OCI-LY3 (cell line): ENCODE measurements at regions not wholly inside any gene's neighbourhood (a gene's known extent, or its start where the extent isn't known, plus 50 kb on each side); places are given as distances from the start of the nearest gene placed in this dataset.
"Not testable (repeated sequence)": the region's sequence is repeated elsewhere in the genome, so short reads cannot be mapped to it uniquely, and the experiment has no call there.

Experiments used
- H2AFZ ChIP-seq: fragments of 200-600, 300-600 bp; shearing (Covaris generic); 2 replicates; pipeline ENCODE4 v1.6.0; 2014; ENCODE audit warnings: antibody characterized with exemption, low read depth, low read length
- H3K27ac ChIP-seq: fragments of 200-600, 300-600 bp; sonication (generic); 2 replicates; pipeline ENCODE4 v1.5.1; 2014; ENCODE audit warnings: mild to moderate bottlenecking, low read length, moderate library complexity, mixed read lengths
- H3K27me3 ChIP-seq: fragments of 200-600, 300-600 bp; sonication (generic); 2 replicates; pipeline ENCODE4 v1.6.1; 2014; ENCODE audit warnings: low read depth, low read length, mixed read lengths
- H3K36me3 ChIP-seq: fragments of 200-600, 300-600 bp; sonication (generic); replicated peaks from 2 replicates; pipeline ENCODE3; 2014; ENCODE audit warnings: low read depth, low read length, mixed read lengths
- H3K4me1 ChIP-seq: fragments of 300-600, 200-600 bp; sonication (generic); 2 replicates; pipeline ENCODE4 v1.6.1; 2014; ENCODE audit warnings: low read length, mixed read lengths
- H3K4me2 ChIP-seq: fragments of 200-600, 300-600 bp; sonication (generic); 2 replicates; pipeline ENCODE4 v1.6.1; 2014; ENCODE audit warnings: low read length, mixed read lengths
- H3K4me3 ChIP-seq: fragments of 300-600, 200-600 bp; sonication (generic); 2 replicates; pipeline ENCODE4 v1.5.1; 2014; ENCODE audit warnings: antibody characterized with exemption, mild to moderate bottlenecking, low read length, moderate library complexity
- H3K79me2 ChIP-seq: fragments of 300-600, 200-600 bp; shearing (Covaris generic); 2 replicates; pipeline ENCODE4 v1.6.1; 2014; ENCODE audit warnings: mild to moderate bottlenecking, low read length, mixed read lengths
- H3K9ac ChIP-seq: fragments of 300-600, 200-600 bp; shearing (Covaris generic); 2 replicates; pipeline ENCODE4 v1.6.0; 2014; ENCODE audit warnings: mild to moderate bottlenecking, low read length, moderate library complexity
- H3K9me3 ChIP-seq: fragments of 200-600, 300-600 bp; shearing (Covaris generic); 2 replicates; pipeline ENCODE4 v1.6.1; 2014; ENCODE audit warnings: low read length, mixed read lengths; ENCODE audit not compliant: insufficient read depth
- H4K20me1 ChIP-seq: fragments of 200-600, 300-600 bp; sonication (generic); 2 replicates; pipeline ENCODE4 v1.6.1; 2016; ENCODE audit warnings: low read length, mixed read lengths; ENCODE audit not compliant: insufficient read depth
- EZH2phosphoT487 ChIP-seq: fragments of 200-600 bp; shearing (Covaris generic); IDR thresholded peaks from 2 replicates; pipeline ENCODE4 v1.6.1; 2018; ENCODE audit warnings: antibody characterized with exemption, mixed run types, low read depth
- TF ChIP-seq, protein P1 (sequence below): fragments of 200-600, 300-600 bp; sonication (generic); IDR thresholded peaks from 2 replicates; pipeline ENCODE4 v1.5.1; 2014; ENCODE audit warnings: antibody characterized with exemption, low read length, low read depth

DNA sequence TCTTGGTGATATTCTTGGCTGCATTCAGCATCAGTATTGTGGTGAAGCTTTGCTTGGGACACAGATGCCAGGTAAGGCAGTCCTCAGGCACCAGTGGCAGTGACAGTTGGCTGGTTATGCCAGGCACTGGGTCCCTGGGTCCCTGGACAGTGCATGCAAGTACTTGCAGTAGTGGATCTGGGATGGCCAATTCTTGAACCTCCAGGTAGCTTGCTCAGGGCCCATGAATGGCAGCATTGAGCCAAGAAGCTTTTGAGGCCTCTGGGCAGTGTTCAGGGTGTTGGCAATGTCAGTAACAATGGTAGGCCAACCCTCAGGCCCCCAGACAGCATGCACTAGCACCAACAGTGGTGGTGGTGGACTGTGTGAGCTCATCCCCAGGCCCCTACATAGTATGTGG, 106.8 kb upstream of the ANXA10 start:
- Histone ChIP-seq H4K20me1 (no peaks in the 10 kb centered on the region), H3K4me1 (no peaks in the 10 kb centered on the region), H3K4me3 (no peak overlapping the region), H3K4me2 (no peak overlapping the region), H3K27ac (no peak overlapping the region), H3K9ac (no peak overlapping the region), H3K79me2 (no peaks in the 10 kb centered on the region), H2AFZ (no peak overlapping the region), H3K9me3 (no peaks in the 10 kb centered on the region), H3K36me3 (no peaks in the 10 kb centered on the region), H3K27me3 (no peaks in the 10 kb centered on the region)
- TF ChIP-seq, protein P1, sequence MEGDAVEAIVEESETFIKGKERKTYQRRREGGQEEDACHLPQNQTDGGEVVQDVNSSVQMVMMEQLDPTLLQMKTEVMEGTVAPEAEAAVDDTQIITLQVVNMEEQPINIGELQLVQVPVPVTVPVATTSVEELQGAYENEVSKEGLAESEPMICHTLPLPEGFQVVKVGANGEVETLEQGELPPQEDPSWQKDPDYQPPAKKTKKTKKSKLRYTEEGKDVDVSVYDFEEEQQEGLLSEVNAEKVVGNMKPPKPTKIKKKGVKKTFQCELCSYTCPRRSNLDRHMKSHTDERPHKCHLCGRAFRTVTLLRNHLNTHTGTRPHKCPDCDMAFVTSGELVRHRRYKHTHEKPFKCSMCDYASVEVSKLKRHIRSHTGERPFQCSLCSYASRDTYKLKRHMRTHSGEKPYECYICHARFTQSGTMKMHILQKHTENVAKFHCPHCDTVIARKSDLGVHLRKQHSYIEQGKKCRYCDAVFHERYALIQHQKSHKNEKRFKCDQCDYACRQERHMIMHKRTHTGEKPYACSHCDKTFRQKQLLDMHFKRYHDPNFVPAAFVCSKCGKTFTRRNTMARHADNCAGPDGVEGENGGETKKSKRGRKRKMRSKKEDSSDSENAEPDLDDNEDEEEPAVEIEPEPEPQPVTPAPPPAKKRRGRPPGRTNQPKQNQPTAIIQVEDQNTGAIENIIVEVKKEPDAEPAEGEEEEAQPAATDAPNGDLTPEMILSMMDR: no peak
- no peak for TF ChIP-seq EZH2phosphoT487

DNA sequence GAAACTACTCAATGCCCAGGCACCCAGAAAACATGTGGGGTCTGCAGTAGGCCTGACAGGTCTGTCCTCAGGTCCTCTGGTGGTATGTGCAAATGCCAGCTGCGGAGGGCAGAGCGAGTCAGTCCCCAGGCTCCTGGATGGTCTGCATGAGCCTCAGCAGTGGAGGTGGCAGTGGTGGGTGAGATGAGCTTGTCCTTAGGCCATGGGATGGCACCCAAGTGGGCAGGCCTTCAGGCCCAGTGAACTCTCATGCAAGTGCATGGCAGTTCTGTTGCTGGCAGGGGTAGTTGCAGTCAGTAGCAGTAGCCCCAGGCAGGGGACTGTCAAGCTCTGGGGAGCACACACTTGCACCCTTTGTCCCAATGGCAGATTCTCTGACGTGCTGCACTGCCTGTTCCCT, 106.3 kb upstream of the ANXA10 start:
- Histone ChIP-seq H3K4me1 (no peaks in the 10 kb centered on the region), H3K4me3 (no peak overlapping the region), H3K9ac (no peak overlapping the region), H4K20me1 (no peaks in the 10 kb centered on the region), H3K9me3 (no peaks in the 10 kb centered on the region), H3K27ac (no peak overlapping the region), H3K36me3 (no peaks in the 10 kb centered on the region), H3K27me3 (no peaks in the 10 kb centered on the region), H3K79me2 (no peaks in the 10 kb centered on the region), H2AFZ (no peak overlapping the region), H3K4me2 (no peak overlapping the region)
- TF ChIP-seq, protein P1: no peak
- TF ChIP-seq EZH2phosphoT487: no peak

DNA sequence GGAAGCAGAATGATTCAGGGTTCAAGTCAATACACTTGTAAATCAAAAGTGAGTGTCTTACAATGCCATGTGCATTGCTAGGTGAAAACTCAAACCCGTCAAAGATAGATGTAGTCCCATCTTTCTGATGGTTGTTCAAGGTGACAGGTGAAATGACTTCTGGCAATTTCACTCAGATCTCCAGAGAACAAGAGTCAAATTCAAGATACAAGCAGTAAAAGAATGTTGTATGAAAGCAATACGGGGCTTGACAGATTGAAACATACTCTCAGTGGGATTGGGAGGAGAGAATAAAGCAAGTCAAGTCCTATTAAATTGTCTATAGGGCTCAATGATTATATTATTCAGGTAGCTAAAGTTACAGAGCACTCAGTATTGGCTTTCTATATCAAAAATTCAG, 105.1 kb upstream of the ANXA10 start:
- H3K9ac ChIP-seq: no peak overlapping the region
- H2AFZ ChIP-seq: no peak overlapping the region

DNA sequence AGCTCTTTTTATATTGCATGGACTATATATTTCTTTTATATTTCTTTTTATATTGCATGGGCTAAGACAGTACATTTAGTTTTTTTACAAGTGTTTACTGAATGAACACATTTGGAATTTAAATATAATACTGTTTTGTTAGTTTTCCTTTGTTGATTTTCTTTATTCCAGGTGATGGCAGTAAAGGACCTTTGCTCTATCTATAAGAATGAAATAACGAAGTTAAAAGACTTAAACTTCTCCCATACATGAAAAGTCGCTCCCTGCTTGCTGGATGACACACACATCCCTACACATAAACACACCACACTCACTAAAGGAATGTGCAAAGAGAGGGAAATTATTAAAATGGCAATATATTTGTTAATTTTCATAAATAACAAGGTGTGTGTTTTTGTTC, 102.5 kb upstream of the ANXA10 start:
- no peak overlapping the region for H2AFZ ChIP-seq
- H3K9me3 ChIP-seq: no peaks in the 10 kb centered on the region
- no peaks in the 10 kb centered on the region for H3K36me3 ChIP-seq
- H3K4me3 ChIP-seq: no peak overlapping the region
- H3K79me2 ChIP-seq: no peaks in the 10 kb centered on the region
- H3K4me1 ChIP-seq: no peaks in the 10 kb centered on the region
- TF ChIP-seq, protein P1: peak; percentile 41
- no peak for TF ChIP-seq EZH2phosphoT487
- H3K9ac ChIP-seq: no peak overlapping the region
- H3K4me2 ChIP-seq: no peak overlapping the region
- H4K20me1 ChIP-seq: no peaks in the 10 kb centered on the region
- no peaks in the 10 kb centered on the region for H3K27me3 ChIP-seq
- H3K27ac ChIP-seq: no peak overlapping the region

More for the DNA sequence above, 105.1 kb upstream of the ANXA10 start:
- Histone ChIP-seq H3K27ac (no peak overlapping the region), H3K4me2 (no peak overlapping the region), H3K79me2 (no peaks in the 10 kb centered on the region), H3K4me1 (no peaks in the 10 kb centered on the region), H4K20me1 (no peaks in the 10 kb centered on the region), H3K27me3 (no peaks in the 10 kb centered on the region), H3K9me3 (no peaks in the 10 kb centered on the region), H3K36me3 (no peaks in the 10 kb centered on the region), H3K4me3 (no peak overlapping the region)
- TF ChIP-seq, protein P1: no peak
- no peak for TF ChIP-seq EZH2phosphoT487

DNA sequence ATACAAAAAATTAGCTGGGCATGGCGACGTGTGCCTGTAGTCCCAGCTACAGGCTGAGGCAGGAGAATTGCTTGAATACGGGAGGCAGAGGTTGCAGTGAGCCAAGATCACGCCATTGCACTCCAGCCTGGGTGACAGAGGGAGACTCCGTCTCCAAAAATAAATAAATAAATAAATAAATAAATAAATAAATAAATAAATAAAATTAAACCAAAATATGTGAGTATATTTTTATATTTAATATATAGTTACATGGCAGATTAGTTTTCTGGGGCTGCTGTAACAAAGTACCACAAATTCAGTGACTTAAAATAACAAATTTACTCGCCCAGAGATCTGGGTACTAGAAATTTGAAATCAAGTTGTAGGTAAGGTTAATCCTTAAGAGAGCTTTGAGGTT, 84.2 kb upstream of the ANXA10 start:
- not testable (repeated sequence) for H3K4me1 ChIP-seq, H3K9me3 ChIP-seq, H3K27ac ChIP-seq, H3K4me2 ChIP-seq, H4K20me1 ChIP-seq, H3K27me3 ChIP-seq, H3K9ac ChIP-seq, H3K36me3 ChIP-seq, H3K79me2 ChIP-seq, H3K4me3 ChIP-seq, H2AFZ ChIP-seq
